Lower leg skin (tissue), 4 donors: ENCODE measurements at regions not wholly inside any gene's neighbourhood (a gene's known extent, or its start where the extent isn't known, plus 50 kb on each side); places are given as distances from the start of the nearest gene placed in this dataset.

Source experiments
- DNase-seq, 2 donors: peaks; one replicate each; pipeline ENCODE4 v3.0.0-alpha.2; 2019; ENCODE audit warnings: low spot score in 2 of 2
- H3K4me3 ChIP-seq: fragments of 200-600 bp; sonication (generic); 2 replicates; pipeline ENCODE4 v1.5.1; 2017; ENCODE audit warnings: mild to moderate bottlenecking, low read depth; ENCODE audit not compliant: poor library complexity, severe bottlenecking
- CTCF ChIP-seq, 3 donors: fragments of 450-650 bp; IDR thresholded peaks; one replicate each; pipeline ENCODE4 v1.5.1; 2016; ENCODE audit warnings: antibody characterized with exemption in 3 of 3, mild to moderate bottlenecking in 3 of 3, moderate library complexity in 2 of 3
- POLR2A ChIP-seq, 2 donors: fragments of 450-650 bp; IDR thresholded peaks; one replicate each; pipeline ENCODE4 v1.6.1; 2016 to 2017; ENCODE audit warnings: antibody characterized with exemption in 2 of 2, mild to moderate bottlenecking in 1 of 2, moderate library complexity in 1 of 2
- WGBS, 2 donors: methylation state at CpG; one replicate each; pipeline ENCODE4 v1.1.5; 2018; 5-methylcytosine and 5-hydroxymethylcytosine counted together
- intact Hi-C: fragments of 100-400 bp; cut with DNase I; formaldehyde crosslinking; loops from one replicate; pipeline ENCODE4 v1.15.0; 2023; ENCODE audit warnings: low total_unique reads

- intact Hi-C loops: no loop called here
- no peak overlapping the region for H3K4me3 ChIP-seq
- no peak for DNase-seq
- TF ChIP-seq POLR2A (IDR thresholded peaks at IDR 0.05): no peak
- TF ChIP-seq CTCF (IDR thresholded peaks at IDR 0.05): no peak
- 26 to 38% methylated on average over 4 of the region's 4 CpGs for WGBS, 2 donors
Observed at GRCh38 chr13:63438951-63439350, 2023.3 kb upstream of the PCDH20 start.

- no peak for TF ChIP-seq CTCF (IDR thresholded peaks at IDR 0.05)
- no peak for TF ChIP-seq POLR2A (IDR thresholded peaks at IDR 0.05)
- no peak overlapping the region for H3K4me3 ChIP-seq
- intact Hi-C loops: no loop called here
- 84 to 91% methylated on average over 2 of the region's 2 CpGs for whole genome bisulfite sequencing, 2 donors
- DNase-seq: no peak
Observed at GRCh38 chr13:63436325-63436668, 2020.6 kb upstream of the PCDH20 start.

GRCh38 chr13:63435667-63436324, 2020.1 kb upstream of the PCDH20 start:
- 24 to 38% methylated on average over 2 of the region's 2 CpGs for WGBS, 2 donors
- TF ChIP-seq POLR2A (IDR thresholded peaks at IDR 0.05): no peak
- no peak for TF ChIP-seq CTCF (IDR thresholded peaks at IDR 0.05)
- H3K4me3 ChIP-seq: no peak overlapping the region
- no peak for DNase-seq
- intact Hi-C loops: no loop called here

- no peak overlapping the region for H3K4me3 ChIP-seq
- intact Hi-C loops: no loop called here
- no peak for DNase-seq
- TF ChIP-seq POLR2A (IDR thresholded peaks at IDR 0.05) (no peak), CTCF (IDR thresholded peaks at IDR 0.05) (no peak)
Observed at GRCh38 chr13:63433546-63434150, 2018.0 kb upstream of the PCDH20 start.

- no peak for TF ChIP-seq CTCF (IDR thresholded peaks at IDR 0.05)
- no peak for TF ChIP-seq POLR2A (IDR thresholded peaks at IDR 0.05)
- DNase-seq: no peak
- H3K4me3 ChIP-seq: no peak overlapping the region
- intact Hi-C loops: no loop called here
- WGBS, 2 donors: 92 to 100% methylated on average over 2 of the region's 2 CpGs
Observed at GRCh38 chr13:63427170-63427569, 2011.5 kb upstream of the PCDH20 start.

- no peak overlapping the region for H3K4me3 ChIP-seq
- intact Hi-C loops: no loop called here
- no peak for DNase-seq
- WGBS, 2 donors: 45 to 58% methylated on average over 2 of the region's 2 CpGs
- TF ChIP-seq POLR2A (IDR thresholded peaks at IDR 0.05) (no peak), CTCF (IDR thresholded peaks at IDR 0.05) (no peak)
Observed at GRCh38 chr13:63425131-63425530, 2009.5 kb upstream of the PCDH20 start.
